Keratinocyte (primary cell): ENCODE measurements at regions not wholly inside any gene's neighbourhood (a gene's known extent, or its start where the extent isn't known, plus 50 kb on each side); places are given as distances from the start of the nearest gene placed in this dataset.

Experiments used
- CTCF ChIP-seq, 3 experiments: IDR thresholded peaks in 1 of 3; conservative IDR thresholded peaks in 1 of 3; optimal IDR thresholded peaks in 1 of 3; 2 replicates in 2 of 3; 3 replicates in 1 of 3; pipeline versions ENCODE3 to v1.5.1; 2011; ENCODE audit warnings: low read length in 3 of 3, mild to moderate bottlenecking in 3 of 3, moderate library complexity in 2 of 3, control low read depth in 1 of 3, inconsistent platforms in 1 of 3; ENCODE audit not compliant: insufficient read depth in 2 of 3; ENCODE audit errors: extremely low read depth in 1 of 3
- EZH2 ChIP-seq: IDR thresholded peaks from one replicate; pipeline ENCODE4 v1.6.1; 2012; ENCODE audit warnings: inconsistent platforms, mild to moderate bottlenecking, low read length, moderate library complexity

- TF ChIP-seq CTCF (optimal IDR thresholded peaks at IDR 0.05 in 1 of 3, IDR thresholded peaks at IDR 0.05 in 1 of 3, conservative IDR thresholded peaks at IDR 0.05 in 1 of 3; ENCODE audit: extremely low read depth in 1 of 3, insufficient read depth in 2 of 3, low read length in 3 of 3) (no peak), EZH2 (no peak)
These were observed 484.1 kb downstream of the TRIML1 start for GRCh38 chr4:188623314-188623854.
